Mesothelial cell of epicardium (in vitro differentiated cells): ENCODE measurements at regions not wholly inside any gene's neighbourhood (a gene's known extent, or its start where the extent isn't known, plus 50 kb on each side); places are given as distances from the start of the nearest gene placed in this dataset.

Experiments used
- DNase-seq, 2 experiments: peaks; one replicate each; pipeline ENCODE4 v3.0.0; 2021; ENCODE audit warnings: low spot score in 2 of 2; ENCODE audit not compliant: unreplicated experiment in 2 of 2
- H3K27ac Mint-ChIP-seq: 2 replicates; pipeline ENCODE4 v1.8.0; 2021; ENCODE audit warnings: mixed read lengths
- H3K27me3 Mint-ChIP-seq: 2 replicates; pipeline ENCODE4 v1.8.0; 2021; ENCODE audit warnings: low read depth, mixed read lengths
- H3K36me3 Mint-ChIP-seq: 2 replicates; pipeline ENCODE4 v1.8.0; 2021; ENCODE audit warnings: mixed read lengths
- H3K4me1 Mint-ChIP-seq: 2 replicates; pipeline ENCODE4 v1.8.0; 2021; ENCODE audit warnings: mixed read lengths
- H3K4me3 Mint-ChIP-seq: 2 replicates; pipeline ENCODE4 v1.8.0; 2021; ENCODE audit warnings: mild to moderate bottlenecking, moderate library complexity, mixed read lengths
- H3K9me3 Mint-ChIP-seq: 2 replicates; pipeline ENCODE4 v1.8.0; 2021; ENCODE audit warnings: mixed read lengths
- CTCF ChIP-seq: fragments of 200-600 bp; sonication (generic); IDR thresholded peaks from one replicate; pipeline ENCODE4 v1.5.0; 2021; ENCODE audit warnings: antibody characterized with exemption; ENCODE audit not compliant: unreplicated experiment

GRCh38 chr20:52086878-52087277 lies 104.7 kb downstream of the ZFP64 start:
- DNase-seq = no peak
- peaks cover 27% of the 10 kb centered on the region for H3K9me3 Mint-ChIP-seq
- TF ChIP-seq CTCF = no peak
- H3K36me3 Mint-ChIP-seq = peaks cover 53% of the 10 kb centered on the region
- H3K4me3 Mint-ChIP-seq = no peak overlapping the region
- no peak overlapping the region for H3K27ac Mint-ChIP-seq
- peaks cover 3% of the 10 kb centered on the region for H3K4me1 Mint-ChIP-seq
- H3K27me3 Mint-ChIP-seq = no peaks in the 10 kb centered on the region

GRCh38 chr20:52084727-52085126 lies 106.9 kb downstream of the ZFP64 start:
- DNase-seq = no peak
- Mint-ChIP-seq H3K36me3 (peaks cover 50% of the 10 kb centered on the region), H3K4me1 (peaks cover 7% of the 10 kb centered on the region), H3K9me3 (peaks cover 27% of the 10 kb centered on the region), H3K27ac (no peak overlapping the region), H3K27me3 (no peaks in the 10 kb centered on the region), H3K4me3 (no peak overlapping the region)
- no peak for TF ChIP-seq CTCF

GRCh38 chr20:52083627-52084232 lies 107.8 kb downstream of the ZFP64 start:
- peaks cover 42% of the 10 kb centered on the region for H3K36me3 Mint-ChIP-seq
- peak; percentile 29 for TF ChIP-seq CTCF
- peaks cover 22% of the 10 kb centered on the region for H3K9me3 Mint-ChIP-seq
- peaks cover 7% of the 10 kb centered on the region for H3K4me1 Mint-ChIP-seq
- DNase-seq = peak in 1 of 2 experiments; percentile 73
- H3K27me3 Mint-ChIP-seq = no peaks in the 10 kb centered on the region
- H3K4me3 Mint-ChIP-seq = no peak overlapping the region
- no peak overlapping the region for H3K27ac Mint-ChIP-seq

- no peak for TF ChIP-seq CTCF
- Mint-ChIP-seq H3K36me3 (peaks cover 31% of the 10 kb centered on the region), H3K4me1 (peaks cover 7% of the 10 kb centered on the region), H3K27me3 (no peaks in the 10 kb centered on the region), H3K9me3 (peaks cover 13% of the 10 kb centered on the region), H3K4me3 (no peak overlapping the region), H3K27ac (no peak overlapping the region)
- no peak for DNase-seq
Observed at GRCh38 chr20:52082612-52083011, 109.0 kb downstream of the ZFP64 start.

GRCh38 chr20:52081791-52082190 lies 109.8 kb downstream of the ZFP64 start:
- no peak for DNase-seq
- TF ChIP-seq CTCF = no peak
- Mint-ChIP-seq H3K4me1 (peaks cover 7% of the 10 kb centered on the region), H3K4me3 (no peak overlapping the region), H3K9me3 (peaks cover 5% of the 10 kb centered on the region), H3K27me3 (no peaks in the 10 kb centered on the region), H3K36me3 (peaks cover 23% of the 10 kb centered on the region), H3K27ac (no peak overlapping the region)

GRCh38 chr20:52081066-52081465 lies 110.5 kb downstream of the ZFP64 start:
- peaks cover 2% of the 10 kb centered on the region for H3K9me3 Mint-ChIP-seq
- no peak overlapping the region for H3K27ac Mint-ChIP-seq
- no peak overlapping the region for H3K4me3 Mint-ChIP-seq
- peaks cover 10% of the 10 kb centered on the region for H3K4me1 Mint-ChIP-seq
- no peaks in the 10 kb centered on the region for H3K27me3 Mint-ChIP-seq
- no peak for TF ChIP-seq CTCF
- no peak for DNase-seq
- peaks cover 18% of the 10 kb centered on the region for H3K36me3 Mint-ChIP-seq
